Iris pigment epithelial cell (primary cell): ENCODE measurements at regions not wholly inside any gene's neighbourhood (a gene's known extent, or its start where the extent isn't known, plus 50 kb on each side); places are given as distances from the start of the nearest gene placed in this dataset.
A peak's percentile ranks its signal among the peaks of the same experiment; 100 is the strongest.
"Not testable (repeated sequence)": the region's sequence is repeated elsewhere in the genome, so short reads cannot be mapped to it uniquely, and the experiment has no call there.

Experiments used
- DNase-seq: peaks from one replicate; pipeline ENCODE4 v3.0.0-alpha.2; 2011; ENCODE audit warnings: low read depth

- peak; percentile 27 for DNase-seq
Observed at GRCh38 chr5:106321242-106321641, 1349.5 kb downstream of the EFNA5 start.

GRCh38 chr5:106314221-106314824 lies 1356.4 kb downstream of the EFNA5 start:
- peak; percentile 43 for DNase-seq

DNA sequence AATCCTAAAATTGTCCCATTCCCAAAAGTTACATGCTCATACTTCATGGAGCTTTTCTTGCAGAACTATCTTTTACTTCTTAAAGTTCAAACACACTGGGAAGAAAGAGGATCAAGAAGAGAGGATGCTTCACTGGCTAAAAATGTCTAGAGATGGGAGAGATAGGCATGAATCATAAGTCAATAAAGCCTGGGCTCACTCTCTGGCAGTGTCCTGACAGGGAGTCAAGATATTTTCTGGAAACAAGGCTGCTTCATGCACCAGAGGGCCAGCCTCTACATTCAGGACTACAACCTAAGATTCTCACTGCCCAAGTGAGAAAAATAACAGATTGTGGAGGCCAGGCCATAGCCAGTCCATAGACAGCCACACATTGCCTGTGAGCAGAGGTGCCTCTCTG lies 1358.4 kb downstream of the EFNA5 start:
- peak; percentile 76 for DNase-seq

DNA sequence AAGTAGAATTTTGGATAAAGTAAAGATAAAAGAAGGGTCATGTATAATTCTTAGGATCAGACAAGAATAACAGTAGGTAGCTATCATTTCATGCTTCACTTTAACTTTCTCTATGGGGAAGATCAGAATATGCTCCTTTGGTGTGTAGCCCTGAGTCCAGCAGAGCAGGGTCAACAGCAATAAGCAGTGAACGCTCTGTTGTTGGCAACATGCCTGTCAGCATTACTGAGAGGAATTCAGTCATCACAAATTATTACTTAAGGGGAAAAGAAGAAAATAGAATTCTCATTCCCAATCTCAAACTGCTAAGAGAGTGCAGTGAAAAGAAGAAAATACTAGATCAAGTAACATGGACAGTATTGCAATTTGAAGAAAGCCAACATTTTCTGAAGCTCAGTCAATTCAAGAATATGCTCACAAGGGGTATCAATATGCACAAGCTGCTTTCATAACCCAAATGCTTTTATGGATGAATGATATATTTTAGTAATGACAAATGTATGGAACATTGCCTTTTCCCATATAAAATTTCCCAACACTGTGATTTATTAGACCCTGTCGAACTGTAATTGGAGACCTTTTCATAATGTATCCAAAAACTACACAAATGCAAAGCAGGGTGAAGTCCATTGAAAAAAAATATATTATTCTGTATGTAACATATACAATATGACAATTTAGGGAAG lies 1359.4 kb downstream of the EFNA5 start:
- DNase-seq = peak; percentile 65

- DNase-seq = peak; percentile 22
Observed at GRCh38 chr5:106307265-106307664, 1363.5 kb downstream of the EFNA5 start.

GRCh38 chr5:106306313-106307028 lies 1364.3 kb downstream of the EFNA5 start:
- no peak for DNase-seq

DNA sequence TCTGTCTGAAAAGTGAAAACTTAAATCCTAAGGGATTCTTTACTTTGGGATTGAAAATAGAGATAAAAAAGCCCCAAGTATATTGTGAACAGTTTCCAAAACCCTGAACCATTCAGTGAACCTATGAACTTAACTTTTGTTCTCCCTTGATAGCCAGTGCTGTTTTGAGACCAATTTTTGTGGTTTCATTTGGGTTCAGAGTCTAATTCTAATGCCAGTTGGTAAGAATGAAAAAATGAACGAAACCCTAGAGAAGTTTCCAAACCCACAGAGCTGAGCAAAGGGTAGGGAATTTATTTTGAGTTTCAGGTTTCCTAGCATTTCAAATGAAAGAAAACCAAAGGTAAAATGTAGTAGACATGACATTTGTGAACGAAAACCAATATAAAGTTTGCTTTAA lies 1366.8 kb downstream of the EFNA5 start:
- no peak for DNase-seq

- DNase-seq = peak; percentile 72
Observed at GRCh38 chr5:106292654-106293053, 1378.1 kb downstream of the EFNA5 start.

GRCh38 chr5:106290841-106291240 lies 1379.9 kb downstream of the EFNA5 start:
- peak; percentile 60 for DNase-seq

DNA sequence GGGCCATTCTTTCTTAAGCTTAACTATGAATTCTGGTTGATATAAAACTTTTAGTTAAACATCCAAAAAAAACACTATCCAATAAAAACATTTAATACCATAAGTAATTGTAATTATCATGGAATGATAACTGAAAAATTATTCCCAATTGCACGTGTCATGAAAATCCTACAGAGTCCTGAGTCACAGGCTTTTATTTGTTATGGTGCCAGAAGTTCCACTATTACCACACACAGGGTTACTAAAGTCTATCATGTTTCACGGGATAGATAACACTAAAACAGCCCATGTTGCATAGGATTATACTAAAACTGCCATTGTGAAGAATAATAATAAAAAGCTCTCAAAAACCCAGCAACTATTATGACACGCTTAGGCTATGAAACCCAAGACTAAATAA lies 1381.8 kb downstream of the EFNA5 start:
- peak; percentile 25 for DNase-seq

GRCh38 chr5:106277540-106278096 lies 1393.1 kb downstream of the EFNA5 start:
- no peak for DNase-seq

DNA sequence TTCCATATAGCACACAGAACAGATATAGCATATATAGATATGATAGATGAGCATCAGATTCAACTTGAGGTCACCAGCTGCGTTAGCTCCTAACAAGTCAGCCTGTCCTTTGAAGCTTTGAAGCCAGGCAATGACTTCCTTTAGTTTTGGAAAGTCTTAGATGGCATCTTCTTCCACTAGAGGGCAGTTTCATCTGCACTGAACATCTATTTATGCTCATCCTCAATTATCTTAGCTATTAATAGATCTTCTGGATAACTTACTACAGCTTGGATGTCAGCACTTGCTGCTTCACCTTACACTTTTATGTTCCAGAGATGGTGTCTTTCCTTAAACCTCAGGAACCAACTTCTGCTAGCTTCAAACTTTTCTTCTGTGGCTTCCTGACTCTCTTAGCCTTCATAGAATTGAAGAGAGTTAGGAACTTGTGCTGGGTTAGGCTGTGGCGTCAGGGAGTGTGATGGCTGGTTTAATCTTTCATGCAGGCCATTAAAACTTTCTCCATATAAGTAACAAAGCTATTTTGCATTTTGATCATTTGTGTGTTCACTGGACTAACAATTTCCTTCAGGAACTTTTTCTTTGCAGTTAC lies 1401.4 kb downstream of the EFNA5 start:
- DNase-seq = peak; percentile 49

DNA sequence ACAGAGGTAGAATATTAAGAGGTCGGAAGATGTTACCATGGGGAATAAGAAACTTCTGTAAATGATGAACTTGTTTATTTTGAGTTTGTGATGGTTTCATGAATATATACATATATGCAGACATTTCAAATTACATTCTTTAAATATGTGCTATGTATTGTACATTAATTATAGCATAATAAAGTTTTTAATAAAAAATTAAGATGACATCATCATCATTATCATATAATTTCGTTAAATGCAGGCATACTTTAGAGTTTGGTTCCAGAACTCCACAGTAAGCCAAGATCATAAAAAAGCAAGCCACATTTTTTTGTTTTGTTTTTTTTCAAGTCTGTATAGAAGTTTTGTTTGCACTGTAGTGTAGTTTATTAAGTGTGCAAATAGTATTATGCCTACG lies 1403.5 kb downstream of the EFNA5 start:
- DNase-seq = no peak

DNA sequence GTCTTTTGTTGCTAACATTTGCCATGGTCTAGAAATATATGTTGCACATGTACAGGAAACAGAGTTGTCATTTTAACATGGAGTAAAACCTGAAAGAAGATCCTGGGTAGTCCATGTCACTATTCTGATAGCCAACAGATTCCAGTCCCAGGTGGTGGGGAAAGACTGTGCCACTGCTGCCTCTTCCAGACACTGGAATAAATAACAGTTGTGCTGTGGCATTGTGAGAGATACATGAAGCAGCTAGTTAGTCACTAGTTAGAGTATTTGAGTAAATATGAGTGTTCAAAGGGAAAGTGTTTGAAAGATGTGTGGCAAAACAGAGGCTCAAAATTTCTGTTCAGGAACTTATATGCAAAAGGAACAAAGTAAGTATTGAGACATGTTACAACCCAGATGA lies 1408.3 kb downstream of the EFNA5 start:
- no peak for DNase-seq

GRCh38 chr5:106259431-106260090 lies 1411.2 kb downstream of the EFNA5 start:
- DNase-seq = not testable (repeated sequence)

GRCh38 chr5:106258591-106259125 lies 1412.1 kb downstream of the EFNA5 start:
- DNase-seq = peak; percentile 24

DNA sequence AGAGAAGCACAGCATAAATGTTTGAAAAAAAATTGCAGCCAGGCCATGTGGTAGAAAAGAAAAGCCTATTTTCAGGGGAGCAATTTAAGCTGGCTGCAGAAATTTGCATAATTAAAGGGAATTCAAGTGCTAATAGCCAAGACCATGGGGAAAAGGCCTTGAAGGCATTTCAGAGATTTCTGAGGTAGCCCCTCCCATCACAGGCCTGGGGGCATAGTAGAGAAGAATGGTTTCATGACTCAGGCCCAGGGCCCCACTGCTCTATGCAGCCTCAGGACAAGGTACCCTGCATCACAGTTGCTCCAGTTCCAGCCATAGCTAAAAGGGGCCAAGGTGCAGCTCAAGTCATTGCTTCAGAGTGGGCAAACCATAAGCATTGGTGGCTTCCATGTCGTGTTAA lies 1416.0 kb downstream of the EFNA5 start:
- DNase-seq = no peak

DNA sequence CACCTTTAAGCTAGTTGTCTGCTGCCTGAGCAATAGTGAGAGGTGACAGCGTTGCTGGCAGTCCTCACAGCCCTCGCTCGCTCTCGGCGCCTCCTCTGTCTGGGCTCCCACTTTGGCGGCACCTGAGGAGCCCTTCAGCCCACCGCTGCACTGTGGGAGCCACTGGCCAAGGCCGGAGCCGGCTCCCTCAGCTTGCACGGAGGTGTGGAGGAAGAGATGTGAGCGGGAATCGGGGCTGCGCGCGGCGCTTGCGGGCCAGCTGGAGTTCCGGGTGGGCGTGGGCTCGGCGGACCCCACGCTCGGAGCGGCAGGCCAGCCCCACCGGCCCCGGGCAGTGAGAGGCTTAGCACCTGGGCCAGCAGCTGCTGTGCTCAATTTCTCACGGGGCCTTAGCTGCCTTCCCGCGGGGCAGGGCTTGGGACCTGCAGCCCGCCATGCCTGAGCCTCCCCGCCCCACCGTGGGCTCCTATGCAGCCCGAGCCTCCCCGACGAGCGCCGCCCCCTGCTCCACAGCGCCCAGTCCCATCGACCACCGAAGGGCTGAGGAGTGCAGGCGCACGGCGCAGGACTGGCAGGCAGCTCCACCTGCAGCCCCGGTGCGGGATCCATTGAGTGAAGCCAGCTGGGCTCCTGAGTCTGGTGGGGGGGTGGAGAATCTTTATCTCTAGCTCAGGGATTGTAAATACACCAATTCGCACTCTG lies 1424.5 kb downstream of the EFNA5 start:
- not testable (repeated sequence) for DNase-seq

DNA sequence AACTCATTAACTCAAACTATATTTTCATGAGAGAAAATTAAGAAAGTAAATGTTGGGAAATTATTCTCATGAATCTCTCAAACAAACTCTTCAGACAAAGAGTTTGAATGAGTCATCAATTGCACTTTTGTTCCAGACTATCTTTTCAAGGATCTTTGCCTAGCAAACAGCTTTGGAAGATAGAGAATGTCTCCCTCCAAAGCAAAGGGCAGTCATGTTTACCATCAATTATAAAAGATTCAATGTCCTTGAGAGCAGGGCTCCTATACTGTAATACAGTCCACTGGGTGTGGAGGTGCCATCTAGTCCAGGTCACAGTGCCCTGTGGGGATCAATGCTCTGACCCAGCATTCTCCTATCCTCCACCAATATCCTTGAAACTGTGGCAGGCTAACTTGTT lies 1429.3 kb downstream of the EFNA5 start:
- DNase-seq = peak; percentile 22

DNA sequence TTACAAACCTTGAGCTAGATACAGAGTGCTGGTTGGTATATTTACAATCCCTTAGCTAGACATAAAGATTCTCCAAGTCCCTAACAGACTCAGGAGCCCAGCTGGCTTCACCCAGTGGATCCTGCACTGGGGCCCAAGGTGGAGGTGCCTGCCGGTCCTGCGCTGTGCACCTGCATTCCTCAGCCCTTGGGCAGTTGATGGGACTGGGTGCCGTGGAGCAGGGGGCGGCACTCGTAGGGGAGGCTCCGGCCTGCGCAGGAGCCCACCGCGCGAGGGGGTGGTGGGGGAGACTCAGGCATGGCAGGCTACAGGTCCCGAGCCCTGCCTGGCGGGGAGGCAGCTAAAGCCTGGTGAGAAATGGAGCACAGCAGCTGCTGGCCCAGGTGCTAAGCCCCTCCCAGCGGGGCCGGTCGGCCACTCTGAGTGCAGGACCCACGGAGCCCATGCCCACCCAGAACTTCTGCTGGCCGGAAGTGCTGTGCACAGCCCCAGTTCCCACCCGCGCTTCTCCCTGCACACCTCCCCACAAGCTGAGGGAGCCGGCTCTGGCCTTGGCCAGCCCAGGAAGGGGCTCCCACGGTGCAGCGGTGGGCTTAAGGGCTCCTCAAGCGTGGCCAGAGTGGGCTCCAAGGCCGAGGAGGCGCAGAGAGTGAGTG lies 1464.7 kb downstream of the EFNA5 start:
- DNase-seq = no peak

- DNase-seq = no peak
Observed at GRCh38 chr5:106202035-106202434, 1468.7 kb downstream of the EFNA5 start.
